Smooth muscle cell of the brain vasculature (primary cell): ENCODE measurements at regions not wholly inside any gene's neighbourhood (a gene's known extent, or its start where the extent isn't known, plus 50 kb on each side); places are given as distances from the start of the nearest gene placed in this dataset.
A peak's percentile ranks its signal among the peaks of the same experiment; 100 is the strongest.

ENCODE experiments used
- DNase-seq: peaks from one replicate; pipeline ENCODE4 v3.0.0-alpha.2; 2012; ENCODE audit warnings: low read depth, low spot score

DNA sequence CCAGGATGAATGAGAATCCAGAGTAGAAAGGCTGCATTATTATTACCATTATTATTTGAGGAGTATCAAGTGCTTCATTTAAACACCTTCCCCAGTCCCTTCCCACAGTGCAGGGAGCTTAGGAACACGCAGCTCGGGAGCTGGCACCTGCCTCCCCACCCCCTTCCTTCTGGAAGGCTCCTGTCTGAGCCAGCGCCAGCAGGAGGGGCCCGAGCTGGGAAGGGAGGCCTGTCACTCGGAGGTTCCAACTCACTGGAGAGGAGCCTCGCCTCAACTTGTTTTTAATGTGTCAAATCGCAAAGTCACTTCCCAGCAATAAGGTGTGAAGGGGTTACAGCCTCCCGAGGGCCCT, 156.4 kb upstream of the IRX4 start:
- DNase-seq = no peak

DNA sequence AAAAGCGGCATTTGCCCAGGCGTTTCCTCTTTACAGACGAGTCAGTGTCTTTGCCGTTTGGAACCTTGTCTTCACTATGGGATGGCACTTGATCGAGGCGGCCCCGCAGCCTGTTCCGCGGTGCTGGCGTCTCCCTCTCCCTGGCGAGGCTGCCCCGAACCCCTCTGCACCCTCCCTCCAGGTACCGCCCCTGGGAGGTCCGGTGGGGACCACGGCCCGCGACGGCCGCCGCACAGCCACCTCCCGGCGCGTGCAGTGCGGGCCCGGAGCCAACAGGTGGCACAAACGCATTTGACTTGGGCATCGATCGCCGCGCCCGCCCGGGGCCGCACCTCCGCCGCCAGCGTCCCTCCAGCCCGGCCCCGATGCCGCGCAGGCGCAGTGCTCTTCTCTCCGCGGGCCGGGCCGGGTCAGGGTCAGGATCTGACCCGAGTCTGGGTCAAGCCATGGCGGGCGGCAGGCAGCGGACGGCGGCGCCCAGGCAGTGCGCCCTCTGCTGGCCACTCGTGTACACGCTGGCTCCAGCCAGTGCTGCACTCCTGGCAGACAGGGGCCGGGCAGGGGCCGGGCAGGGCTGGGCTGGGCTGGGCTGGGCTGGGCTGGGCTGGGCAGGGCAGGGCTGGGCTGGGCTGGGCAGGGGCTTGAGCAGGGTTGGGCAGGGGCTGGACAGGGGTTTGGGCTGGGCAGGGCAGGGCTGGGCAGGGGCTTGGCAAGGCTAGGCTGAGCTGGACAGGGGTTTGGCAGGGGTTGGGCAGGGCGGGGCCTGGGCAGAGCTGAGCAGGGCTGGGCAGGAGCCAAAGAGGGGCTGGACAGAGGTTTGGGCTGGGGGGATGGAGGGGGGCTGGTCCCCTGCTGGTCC, 155.8 kb upstream of the IRX4 start:
- DNase-seq = peak; percentile 2

- DNase-seq = no peak
Observed at GRCh38 chr5:2036885-2037284, 154.2 kb upstream of the IRX4 start.

GRCh38 chr5:2032432-2032831, 149.7 kb upstream of the IRX4 start:
- no peak for DNase-seq

DNA sequence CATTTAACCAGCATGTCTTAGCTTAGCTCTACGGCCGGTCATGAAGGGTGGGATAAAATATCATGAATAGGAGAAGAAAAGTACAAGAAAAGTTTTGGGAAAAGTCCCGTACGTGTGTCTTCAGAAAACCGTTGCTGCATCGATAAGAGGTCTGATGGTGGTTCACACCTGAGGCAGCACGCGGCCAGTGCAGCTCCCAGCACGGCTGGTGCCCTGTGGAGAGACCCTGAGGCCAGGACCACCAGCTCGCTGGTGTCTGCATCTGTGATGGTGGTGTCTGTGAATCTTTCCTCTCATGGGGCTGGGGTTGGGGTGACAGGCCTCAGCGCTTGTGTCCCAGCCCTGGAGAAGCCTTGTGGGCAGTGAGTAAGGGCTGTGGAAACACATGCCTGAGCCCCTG, 148.9 kb upstream of the IRX4 start:
- DNase-seq = no peak

GRCh38 chr5:2030131-2030530, 147.4 kb upstream of the IRX4 start:
- no peak for DNase-seq

DNA sequence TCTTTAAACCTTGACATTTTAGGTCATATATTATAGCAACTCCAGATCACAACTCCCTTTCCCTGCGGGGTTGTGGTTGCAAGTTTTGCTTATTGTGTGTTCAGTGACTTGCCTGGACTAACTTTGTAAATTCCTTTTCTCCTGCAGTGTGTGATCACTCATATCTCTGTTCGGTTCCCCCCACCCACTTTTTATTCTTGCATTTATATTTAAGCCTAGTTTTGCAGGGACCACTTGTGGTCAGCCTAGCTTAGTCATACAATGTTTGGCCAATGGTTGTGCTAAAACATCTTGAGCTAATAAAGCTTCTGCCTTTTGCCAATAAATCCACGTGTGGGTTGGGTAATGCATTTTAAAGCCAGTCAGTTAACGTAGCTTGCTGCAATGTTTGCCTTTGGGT, 146.5 kb upstream of the IRX4 start:
- no peak for DNase-seq

DNA sequence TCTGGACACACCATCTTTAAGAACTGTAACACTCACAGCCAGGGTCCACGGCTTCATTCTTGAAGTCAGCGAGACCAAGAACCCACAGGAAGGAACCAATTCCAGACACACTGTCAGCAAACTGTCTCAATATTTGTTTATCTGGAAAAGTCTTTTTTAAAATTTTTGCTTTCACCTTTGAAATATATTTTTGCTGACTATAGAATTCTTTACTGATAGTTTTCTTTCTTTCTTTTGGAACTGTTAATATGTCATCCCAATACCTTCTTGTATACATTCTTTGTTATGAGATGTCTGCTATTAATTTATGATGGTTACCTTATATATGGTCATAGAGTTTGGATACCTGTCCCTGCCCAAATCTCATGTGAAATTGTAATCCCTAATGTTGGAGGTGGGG, 145.1 kb upstream of the IRX4 start:
- DNase-seq = no peak

- DNase-seq = no peak
Observed at GRCh38 chr5:2024986-2025721, 142.4 kb upstream of the IRX4 start.

GRCh38 chr5:2023196-2023595, 140.5 kb upstream of the IRX4 start:
- DNase-seq = no peak

DNA sequence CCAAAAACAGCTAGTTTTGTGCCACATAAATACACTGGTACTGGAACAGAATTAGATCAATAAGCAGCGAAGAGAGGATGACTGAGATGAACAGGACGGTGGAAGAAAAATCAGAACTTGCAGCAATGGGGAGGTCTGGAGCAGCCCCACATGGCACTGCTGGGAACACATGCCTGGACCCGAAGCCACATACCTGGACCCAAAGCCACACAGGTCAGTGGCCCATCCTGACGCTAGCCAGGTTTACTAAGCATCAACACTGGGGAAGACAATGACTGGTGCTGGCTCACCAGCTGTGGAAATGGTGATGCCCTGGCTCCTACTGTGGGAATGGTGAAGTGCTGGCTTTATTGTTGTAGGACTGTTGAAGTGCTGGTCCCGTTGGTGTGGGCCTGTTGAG, 139.7 kb upstream of the IRX4 start:
- no peak for DNase-seq

- no peak for DNase-seq
Observed at GRCh38 chr5:2021484-2022176, 138.9 kb upstream of the IRX4 start.

DNA sequence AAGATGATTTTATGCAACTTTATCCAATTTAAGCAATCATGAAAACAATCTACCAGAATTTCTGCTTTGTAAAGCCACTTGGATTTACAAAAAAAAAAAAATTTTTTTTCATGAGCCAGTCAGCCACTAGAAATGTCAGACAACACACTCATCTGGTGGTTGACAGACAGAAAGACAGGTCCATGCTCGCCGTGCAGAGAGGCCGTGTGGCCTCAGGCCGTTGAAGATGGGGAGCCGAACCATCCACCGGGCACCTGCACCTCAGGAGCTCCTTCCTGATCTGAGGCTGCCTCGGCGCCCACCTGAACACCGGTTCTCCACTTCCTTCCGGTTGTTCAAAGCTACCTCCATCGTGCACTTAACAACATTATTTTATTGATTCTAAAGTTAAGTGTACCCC, 138.0 kb upstream of the IRX4 start:
- DNase-seq = no peak

GRCh38 chr5:2019716-2020115, 137.0 kb upstream of the IRX4 start:
- DNase-seq = no peak

DNA sequence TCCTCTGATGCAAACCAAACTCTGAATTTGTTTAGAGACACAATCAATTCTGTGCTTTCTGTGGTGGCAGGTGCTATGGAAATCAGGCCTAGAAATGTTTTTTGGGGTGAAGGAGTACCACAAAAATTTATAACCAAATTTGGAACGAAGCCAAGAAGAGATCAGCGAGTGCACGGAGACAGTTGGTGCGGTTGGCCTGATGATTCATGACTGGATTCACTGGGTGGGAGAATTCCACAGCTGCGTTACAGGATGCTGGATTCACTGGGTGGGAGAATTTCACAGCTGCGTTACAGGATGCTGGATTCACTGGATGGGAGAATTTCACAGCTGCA, 135.6 kb upstream of the IRX4 start:
- no peak for DNase-seq

DNA sequence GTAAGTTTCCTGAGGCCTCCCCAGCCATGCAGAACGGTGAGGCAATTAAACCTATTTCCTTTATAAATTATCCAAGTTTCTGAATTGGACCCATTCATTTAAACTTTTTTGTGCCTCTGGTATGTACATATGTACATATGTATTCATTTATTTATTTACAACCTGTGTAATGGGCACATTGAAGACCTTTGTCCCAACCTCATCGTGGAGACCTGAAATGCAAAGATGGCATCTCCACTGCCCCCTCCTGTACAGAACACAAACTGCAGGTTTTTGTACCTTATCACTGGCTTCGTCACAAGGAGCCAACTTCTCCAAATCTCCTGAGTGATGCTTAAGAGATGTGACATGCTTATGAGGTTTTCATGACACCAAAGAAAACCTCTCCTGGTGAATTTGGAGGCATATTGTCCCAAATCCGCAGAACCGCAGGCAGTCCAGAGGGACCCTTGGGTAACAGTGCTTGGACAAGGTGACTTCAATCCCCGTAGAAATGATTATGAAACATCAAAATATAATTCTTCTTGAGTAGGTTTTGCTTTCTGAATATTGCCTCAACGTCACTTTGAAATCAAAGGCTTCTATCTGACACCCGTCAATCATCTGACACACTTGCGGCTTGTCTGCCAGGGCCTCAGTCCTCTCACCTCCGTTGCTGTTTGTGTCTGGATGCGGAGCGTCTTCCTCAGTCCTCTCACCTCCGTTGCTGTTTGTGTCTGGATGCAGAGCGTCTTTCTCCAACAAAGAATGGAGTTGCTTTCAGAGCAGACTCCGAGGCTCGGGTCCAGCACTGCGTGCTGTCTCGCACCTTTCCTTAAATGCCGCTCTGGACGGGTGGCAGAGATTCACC, 135.0 kb upstream of the IRX4 start:
- DNase-seq = no peak

DNA sequence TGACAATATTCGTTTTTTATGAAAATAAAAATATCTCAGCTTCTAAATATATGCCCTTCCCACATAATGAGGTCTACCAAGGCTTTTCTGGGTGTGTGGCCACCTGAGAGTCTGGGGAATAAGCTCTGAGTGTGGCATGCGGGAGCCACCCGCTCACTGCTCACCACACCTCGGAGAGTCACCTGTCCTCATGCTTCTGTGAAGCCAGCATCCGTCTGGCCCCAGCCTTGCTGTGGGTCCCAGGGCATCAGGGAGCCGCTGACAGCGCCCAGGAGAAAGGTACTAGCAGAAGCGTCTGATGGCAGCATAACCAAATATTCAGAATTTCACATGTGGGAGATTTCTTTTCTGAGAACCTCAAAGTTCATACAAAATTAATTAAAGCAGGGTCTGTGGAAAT, 133.2 kb upstream of the IRX4 start:
- DNase-seq = no peak

GRCh38 chr5:2015124-2015848, 132.6 kb upstream of the IRX4 start:
- no peak for DNase-seq

- DNase-seq = no peak
Observed at GRCh38 chr5:2014058-2014610, 131.4 kb upstream of the IRX4 start.

GRCh38 chr5:2013301-2014057, 130.8 kb upstream of the IRX4 start:
- DNase-seq = no peak
